ENCODE measurements at regions not wholly inside any gene's neighbourhood (a gene's known extent, or its start where the extent isn't known, plus 50 kb on each side); places are given as distances from the start of the nearest gene placed in this dataset.

- DNase-seq (ENCODE audit: extremely low read depth, insufficient read length) = no peak
- H3K36me3 ChIP-seq (ENCODE audit: control insufficient read depth, insufficient read depth, low read length) = no peaks in the 10 kb centered on the region
- no peaks in the 10 kb centered on the region; the same call in 1 of the 2 replicates for H3K27me3 ChIP-seq (replicated peaks; ENCODE audit: control insufficient read depth, insufficient read depth, low read length)
- no peak overlapping the region for H3K4me3 ChIP-seq (replicated peaks; ENCODE audit: low read depth, low read length)
- TF ChIP-seq, protein P1, sequence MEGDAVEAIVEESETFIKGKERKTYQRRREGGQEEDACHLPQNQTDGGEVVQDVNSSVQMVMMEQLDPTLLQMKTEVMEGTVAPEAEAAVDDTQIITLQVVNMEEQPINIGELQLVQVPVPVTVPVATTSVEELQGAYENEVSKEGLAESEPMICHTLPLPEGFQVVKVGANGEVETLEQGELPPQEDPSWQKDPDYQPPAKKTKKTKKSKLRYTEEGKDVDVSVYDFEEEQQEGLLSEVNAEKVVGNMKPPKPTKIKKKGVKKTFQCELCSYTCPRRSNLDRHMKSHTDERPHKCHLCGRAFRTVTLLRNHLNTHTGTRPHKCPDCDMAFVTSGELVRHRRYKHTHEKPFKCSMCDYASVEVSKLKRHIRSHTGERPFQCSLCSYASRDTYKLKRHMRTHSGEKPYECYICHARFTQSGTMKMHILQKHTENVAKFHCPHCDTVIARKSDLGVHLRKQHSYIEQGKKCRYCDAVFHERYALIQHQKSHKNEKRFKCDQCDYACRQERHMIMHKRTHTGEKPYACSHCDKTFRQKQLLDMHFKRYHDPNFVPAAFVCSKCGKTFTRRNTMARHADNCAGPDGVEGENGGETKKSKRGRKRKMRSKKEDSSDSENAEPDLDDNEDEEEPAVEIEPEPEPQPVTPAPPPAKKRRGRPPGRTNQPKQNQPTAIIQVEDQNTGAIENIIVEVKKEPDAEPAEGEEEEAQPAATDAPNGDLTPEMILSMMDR (IDR thresholded peaks at IDR 0.05; ENCODE audit: insufficient read depth, low read length, poor library complexity, severe bottlenecking) = no peak
Observed at GRCh38 chr1:98049370-98050135, 128.7 kb upstream of the DPYD start.

- Histone ChIP-seq H3K36me3 (ENCODE audit: control insufficient read depth, insufficient read depth, low read length) (no peaks in the 10 kb centered on the region), H3K4me3 (replicated peaks; ENCODE audit: low read depth, low read length) (no peak overlapping the region), H3K27me3 (replicated peaks; ENCODE audit: control insufficient read depth, insufficient read depth, low read length) (no peaks in the 10 kb centered on the region; the same call in 1 of the 2 replicates)
- TF ChIP-seq, protein P1 (IDR thresholded peaks at IDR 0.05; ENCODE audit: insufficient read depth, low read length, poor library complexity, severe bottlenecking) = no peak
- DNase-seq (ENCODE audit: extremely low read depth, insufficient read length) = no peak
Observed at GRCh38 chr1:98048751-98049325, 128.0 kb upstream of the DPYD start.

- TF ChIP-seq, protein P1 (IDR thresholded peaks at IDR 0.05; ENCODE audit: insufficient read depth, low read length, poor library complexity, severe bottlenecking) = no peak
- no peak for DNase-seq (ENCODE audit: extremely low read depth, insufficient read length)
- no peak overlapping the region for H3K4me3 ChIP-seq (replicated peaks; ENCODE audit: low read depth, low read length)
- no peaks in the 10 kb centered on the region for H3K27me3 ChIP-seq (replicated peaks; ENCODE audit: control insufficient read depth, insufficient read depth, low read length)
- H3K36me3 ChIP-seq (ENCODE audit: control insufficient read depth, insufficient read depth, low read length) = no peaks in the 10 kb centered on the region
Observed at GRCh38 chr1:98048244-98048643, 127.4 kb upstream of the DPYD start.

DNA sequence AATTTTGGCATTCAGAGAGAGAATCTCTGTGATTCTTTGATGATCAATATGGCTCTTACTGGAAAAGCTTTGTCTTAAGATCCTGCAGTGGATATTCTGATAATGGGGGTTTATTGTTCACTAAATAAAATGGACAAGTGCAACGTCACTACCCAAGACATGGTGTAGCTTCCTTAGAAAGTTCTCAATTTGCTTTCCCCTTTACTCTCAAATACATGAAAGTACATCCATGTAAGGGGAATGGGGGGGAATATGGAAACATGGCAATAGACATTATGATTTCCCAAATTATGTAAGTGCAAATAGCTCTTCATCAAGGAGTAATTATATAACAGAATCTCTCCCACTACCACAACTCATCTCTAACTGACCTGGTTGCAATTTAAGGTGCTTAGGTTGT, 126.3 kb upstream of the DPYD start:
- H3K27me3 ChIP-seq (replicated peaks; ENCODE audit: control insufficient read depth, insufficient read depth, low read length) = no peaks in the 10 kb centered on the region
- H3K4me3 ChIP-seq (replicated peaks; ENCODE audit: low read depth, low read length) = no peak overlapping the region
- DNase-seq (ENCODE audit: extremely low read depth, insufficient read length) = no peak
- TF ChIP-seq, protein P1 (IDR thresholded peaks at IDR 0.05; ENCODE audit: insufficient read depth, low read length, poor library complexity, severe bottlenecking) = no peak
- H3K36me3 ChIP-seq (ENCODE audit: control insufficient read depth, insufficient read depth, low read length) = no peaks in the 10 kb centered on the region

GRCh38 chr1:98045767-98046641, 125.2 kb upstream of the DPYD start:
- no peak for DNase-seq (ENCODE audit: extremely low read depth, insufficient read length)
- H3K36me3 ChIP-seq (ENCODE audit: control insufficient read depth, insufficient read depth, low read length) = no peaks in the 10 kb centered on the region
- no peaks in the 10 kb centered on the region for H3K27me3 ChIP-seq (replicated peaks; ENCODE audit: control insufficient read depth, insufficient read depth, low read length)
- H3K4me3 ChIP-seq (replicated peaks; ENCODE audit: low read depth, low read length) = no peak overlapping the region
- TF ChIP-seq, protein P1 (IDR thresholded peaks at IDR 0.05; ENCODE audit: insufficient read depth, low read length, poor library complexity, severe bottlenecking) = no peak
